ENCODE measurements at regions not wholly inside any gene's neighbourhood (a gene's known extent, or its start where the extent isn't known, plus 50 kb on each side); places are given as distances from the start of the nearest gene placed in this dataset.

GRCh38 chr13:108528303-108528702 is 101.1 kb upstream of the MYO16 start:
- no peak for DNase-seq (ENCODE audit: low spot score)

- no peak for DNase-seq (ENCODE audit: low spot score)
Measured at GRCh38 chr13:108533842-108534241, 95.6 kb upstream of the MYO16 start.

GRCh38 chr13:108534728-108535127 is 94.7 kb upstream of the MYO16 start:
- no peak for DNase-seq (ENCODE audit: low spot score)

GRCh38 chr13:108549934-108550333 is 79.5 kb upstream of the MYO16 start:
- no peak for DNase-seq (ENCODE audit: low spot score)

- DNase-seq (ENCODE audit: low spot score): no peak
Measured at GRCh38 chr13:108551674-108552073, 77.7 kb upstream of the MYO16 start.

GRCh38 chr13:108558489-108558888 is 70.9 kb upstream of the MYO16 start:
- DNase-seq (ENCODE audit: low spot score): no peak

GRCh38 chr13:108560093-108560492 is 69.3 kb upstream of the MYO16 start:
- DNase-seq (ENCODE audit: low spot score): no peak

GRCh38 chr13:108561149-108561548 is 68.3 kb upstream of the MYO16 start:
- no peak for DNase-seq (ENCODE audit: low spot score)

- no peak for DNase-seq (ENCODE audit: low spot score)
Measured at GRCh38 chr13:108566413-108567170, 62.8 kb upstream of the MYO16 start.

- no peak for DNase-seq (ENCODE audit: low spot score)
Measured at GRCh38 chr13:108572782-108573211, 56.6 kb upstream of the MYO16 start.

- DNase-seq (ENCODE audit: low spot score): no peak
Measured at GRCh38 chr13:108573455-108573854, 56.0 kb upstream of the MYO16 start.

GRCh38 chr13:108574856-108575255 is 54.6 kb upstream of the MYO16 start:
- DNase-seq (ENCODE audit: low spot score): no peak

GRCh38 chr13:108575430-108575829 is 54.0 kb upstream of the MYO16 start:
- DNase-seq (ENCODE audit: low spot score): no peak
